ENCODE measurements at regions not wholly inside any gene's neighbourhood (a gene's known extent, or its start where the extent isn't known, plus 50 kb on each side); places are given as distances from the start of the nearest gene placed in this dataset.
"Not testable (repeated sequence)": the region's sequence is repeated elsewhere in the genome, so short reads cannot be mapped to it uniquely, and the experiment has no call there.

DNA sequence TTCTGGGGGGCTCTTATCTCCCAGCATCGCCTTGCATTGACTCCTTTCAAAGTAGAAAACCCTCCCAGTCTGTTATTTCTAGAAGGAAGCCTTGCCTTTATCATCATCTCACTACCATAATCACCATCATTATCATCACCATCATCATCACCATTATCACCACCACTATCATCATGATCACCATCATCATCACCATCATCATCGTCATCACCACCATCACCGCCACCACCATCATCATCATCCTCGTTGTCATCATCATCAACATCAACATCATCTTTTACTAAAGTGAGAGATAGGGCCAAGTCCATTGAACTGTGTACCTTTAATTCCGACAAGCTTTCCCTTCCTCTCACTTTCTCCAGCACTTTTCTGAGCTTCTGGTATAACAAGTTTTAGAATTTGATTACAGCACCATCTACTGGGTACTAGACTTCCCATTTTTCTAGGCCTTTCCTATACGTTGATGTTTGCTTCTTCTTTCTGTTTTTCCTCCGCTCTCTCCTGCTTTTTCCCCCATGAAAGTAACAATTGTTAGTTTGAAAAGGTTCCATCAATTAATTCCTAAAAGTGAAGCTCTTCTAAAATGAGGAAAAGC, 226.4 kb downstream of the BUB3 start:
- peak in 1 of 2 donors; percentile 77 for DNase-seq

GRCh38 chr10:123381224-123381623, 227.0 kb downstream of the BUB3 start:
- DNase-seq, result no peak

GRCh38 chr10:123382491-123382890, 228.3 kb downstream of the BUB3 start:
- no peak for DNase-seq

DNA sequence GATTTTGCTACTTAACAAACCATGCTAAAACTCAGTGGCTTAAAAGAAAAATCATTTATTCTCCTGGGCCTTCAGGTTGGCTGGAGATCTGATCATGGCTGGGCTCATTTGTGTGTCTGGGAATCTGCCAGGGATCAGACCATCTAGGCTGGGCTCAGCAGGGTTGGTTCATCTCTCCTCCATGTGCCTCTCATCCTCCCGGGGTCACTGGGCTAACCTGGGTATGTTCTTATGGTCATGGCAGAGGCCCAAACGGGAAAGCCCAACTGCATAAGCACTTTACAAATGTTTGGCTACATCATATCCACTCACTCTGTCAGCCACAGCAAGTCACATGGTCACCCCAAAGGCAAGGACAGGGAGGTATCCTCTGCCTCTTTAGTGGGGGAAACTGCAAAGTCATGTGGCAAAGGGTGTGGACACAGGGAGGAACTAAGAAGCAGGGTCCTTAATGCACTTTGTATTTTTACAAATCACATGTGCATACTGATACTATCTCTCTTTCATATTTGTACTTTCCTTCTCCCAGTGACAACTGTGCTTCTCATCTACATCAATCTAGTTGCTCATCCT, 231.4 kb downstream of the BUB3 start:
- no peak for DNase-seq

DNA sequence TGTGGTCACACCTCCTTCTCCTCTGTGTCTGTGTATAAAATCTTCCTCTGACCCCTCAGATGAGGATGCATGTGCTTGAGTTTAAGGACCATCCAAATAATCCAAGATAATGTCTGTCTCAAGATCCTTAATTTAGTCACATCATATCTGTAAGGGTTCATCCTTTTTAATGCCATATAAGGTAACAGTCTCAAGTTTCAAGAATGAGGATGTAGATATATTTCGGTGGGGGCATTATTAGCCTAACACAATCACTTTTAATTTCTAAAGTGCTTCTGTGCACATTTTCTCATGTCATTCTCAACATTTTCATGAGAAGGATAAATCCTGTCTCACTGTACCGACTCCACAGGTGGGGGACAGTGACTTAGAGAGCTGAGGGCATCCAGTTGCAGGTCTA, 235.3 kb downstream of the BUB3 start:
- DNase-seq, result no peak

GRCh38 chr10:123390332-123390731, 236.1 kb downstream of the BUB3 start:
- no peak for DNase-seq

GRCh38 chr10:123390874-123391273, 236.7 kb downstream of the BUB3 start:
- DNase-seq, result no peak

- DNase-seq, result no peak
Measured at GRCh38 chr10:123391275-123392028, 237.2 kb downstream of the BUB3 start.

DNA sequence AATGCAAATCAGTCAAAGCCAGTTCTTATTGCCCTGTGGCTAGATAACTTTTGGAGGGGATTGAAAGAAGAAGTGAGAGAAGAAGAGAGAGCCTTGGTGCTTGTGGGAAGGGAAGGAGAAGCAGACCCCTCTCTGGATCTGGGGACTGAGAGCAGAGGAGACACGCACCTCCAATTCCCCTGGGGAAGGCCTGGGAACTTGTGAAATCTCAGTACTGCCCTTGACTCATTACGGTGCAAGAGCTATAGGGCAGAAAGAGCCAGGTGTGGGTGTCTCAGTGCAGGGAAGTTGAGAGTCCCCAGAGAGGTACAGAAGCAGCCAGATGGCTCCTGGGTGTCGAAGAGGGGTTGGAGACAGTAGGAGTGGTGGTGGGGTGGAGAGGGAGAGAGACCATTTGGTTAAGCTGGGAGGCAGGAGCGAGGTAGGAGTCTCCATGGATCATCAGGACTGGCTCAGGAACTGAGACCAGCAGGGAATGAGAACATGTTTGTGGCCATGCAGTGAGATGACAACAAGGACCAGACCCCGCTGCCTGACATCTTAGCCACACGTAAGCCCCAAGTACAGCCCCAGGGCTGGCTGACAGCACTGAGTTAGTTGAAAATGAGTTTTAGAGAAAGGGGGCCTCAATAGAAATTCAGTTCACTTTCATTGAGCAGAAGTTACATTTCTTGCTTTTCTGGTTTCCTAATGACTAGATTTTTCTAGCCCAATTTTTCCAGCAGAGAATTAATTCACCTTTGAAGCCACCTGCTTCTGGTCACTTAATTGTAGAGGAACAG, 238.2 kb downstream of the BUB3 start:
- no peak for DNase-seq

GRCh38 chr10:123393170-123393569, 239.0 kb downstream of the BUB3 start:
- no peak for DNase-seq

- DNase-seq, result no peak
Measured at GRCh38 chr10:123394382-123394781, 240.2 kb downstream of the BUB3 start.

DNA sequence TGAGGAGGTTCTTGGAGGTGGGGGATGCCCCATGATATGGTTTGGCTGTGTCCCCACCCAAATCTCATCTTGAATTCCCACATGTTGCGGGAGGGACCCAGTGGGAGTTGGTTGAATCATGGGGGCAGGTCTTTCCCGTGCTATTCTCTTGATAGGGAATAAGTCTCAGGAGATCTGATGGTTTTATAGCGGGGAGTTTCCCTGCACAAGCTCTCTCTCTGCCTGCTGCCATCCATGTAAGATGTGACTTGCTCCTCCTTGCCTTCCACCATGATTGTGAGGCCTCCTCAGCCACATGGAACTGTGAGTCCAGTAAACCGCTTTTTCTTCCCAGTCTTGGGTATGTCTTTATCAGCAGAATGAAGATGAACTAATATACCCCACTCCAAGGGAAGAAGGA, 241.0 kb downstream of the BUB3 start:
- not testable (repeated sequence) for DNase-seq

DNA sequence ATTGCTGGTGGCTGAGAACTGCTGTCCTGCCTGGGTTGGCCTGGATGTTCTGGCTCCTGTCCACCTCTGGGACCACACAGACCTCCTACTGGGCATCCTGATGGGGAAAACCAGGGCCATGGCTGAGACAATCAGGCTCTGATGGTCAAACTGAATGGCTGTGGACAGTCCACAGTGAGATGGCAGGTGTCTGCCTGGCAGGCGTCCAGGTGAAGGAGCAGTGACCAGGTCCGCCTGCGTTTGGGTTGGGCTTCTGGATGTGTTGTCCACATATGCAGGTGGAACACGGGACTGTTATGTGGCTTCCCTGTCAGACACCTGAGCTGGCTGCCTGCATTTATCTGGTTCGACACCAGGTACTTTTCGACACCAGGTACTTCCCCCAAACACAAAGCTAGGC, 241.7 kb downstream of the BUB3 start:
- no peak for DNase-seq

DNA sequence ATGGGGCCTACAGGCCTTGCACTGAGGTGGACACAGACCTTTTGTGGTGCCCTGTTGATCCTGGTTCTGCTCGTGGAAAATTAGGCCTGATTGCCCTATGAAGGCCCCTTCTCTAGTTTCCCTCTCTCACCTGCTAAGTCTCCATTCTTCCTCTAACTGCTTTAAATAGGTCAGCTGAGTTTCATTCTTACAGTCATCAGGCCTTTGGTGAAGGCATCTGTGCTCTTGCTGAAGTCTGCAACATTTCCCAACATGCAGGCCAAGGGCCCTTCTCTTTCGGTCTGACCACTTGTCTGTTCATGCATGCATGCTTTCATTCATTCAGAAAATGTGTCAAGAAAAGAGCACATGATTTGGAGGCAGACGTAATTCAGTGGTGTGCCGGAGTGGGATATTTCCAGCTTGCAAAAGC, 244.0 kb downstream of the BUB3 start:
- no peak for DNase-seq

GRCh38 chr10:123398756-123399155, 244.6 kb downstream of the BUB3 start:
- DNase-seq, result no peak

DNA sequence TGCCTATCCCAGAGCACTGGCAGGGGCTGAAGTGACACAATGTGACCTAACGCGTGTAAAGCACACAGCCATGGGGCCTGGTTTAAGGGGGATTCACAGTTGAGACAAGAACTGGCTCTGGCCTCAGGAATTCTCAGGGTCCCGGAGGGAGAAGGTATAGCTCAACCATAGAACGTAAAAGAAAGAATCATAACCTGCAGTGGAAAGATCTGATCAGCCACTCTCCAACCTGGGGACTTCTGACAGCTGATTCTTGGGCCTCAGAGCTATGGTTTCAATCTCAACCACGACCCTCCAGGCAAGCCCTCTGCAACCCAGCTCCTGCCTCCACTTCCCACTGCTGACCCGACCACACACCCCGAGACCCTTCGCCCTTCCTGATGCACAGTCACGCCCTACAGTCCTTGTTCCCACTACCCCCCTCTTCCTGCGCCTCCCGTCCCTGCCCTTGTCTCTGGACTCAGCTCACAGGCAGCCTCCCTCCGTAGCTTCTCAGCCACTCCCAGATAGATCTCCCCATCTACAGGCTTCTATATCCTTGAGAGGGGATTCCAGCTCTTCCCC, 245.2 kb downstream of the BUB3 start:
- no peak for DNase-seq

DNA sequence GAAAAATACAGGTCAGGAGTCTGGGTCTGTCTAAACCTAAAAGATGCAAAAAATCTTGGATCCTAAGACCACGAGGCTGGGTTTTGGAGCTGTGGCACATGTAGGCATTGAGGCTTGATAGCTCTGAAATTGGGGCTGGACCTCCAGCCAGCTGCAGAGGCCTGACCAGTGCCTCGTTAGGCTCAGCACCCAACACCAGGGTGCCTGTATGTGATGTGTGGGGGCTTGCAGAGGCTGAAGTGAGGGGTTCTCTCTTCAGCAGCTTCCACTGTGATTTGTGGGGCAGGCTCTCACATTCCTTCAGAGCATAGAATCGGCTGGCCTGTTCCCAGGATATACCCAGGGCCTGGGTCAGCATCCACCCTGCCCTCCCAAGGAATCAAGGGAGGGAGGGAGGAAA, 247.8 kb downstream of the BUB3 start:
- DNase-seq, result no peak

- no peak for DNase-seq
Measured at GRCh38 chr10:123402656-123403055, 248.5 kb downstream of the BUB3 start.

DNA sequence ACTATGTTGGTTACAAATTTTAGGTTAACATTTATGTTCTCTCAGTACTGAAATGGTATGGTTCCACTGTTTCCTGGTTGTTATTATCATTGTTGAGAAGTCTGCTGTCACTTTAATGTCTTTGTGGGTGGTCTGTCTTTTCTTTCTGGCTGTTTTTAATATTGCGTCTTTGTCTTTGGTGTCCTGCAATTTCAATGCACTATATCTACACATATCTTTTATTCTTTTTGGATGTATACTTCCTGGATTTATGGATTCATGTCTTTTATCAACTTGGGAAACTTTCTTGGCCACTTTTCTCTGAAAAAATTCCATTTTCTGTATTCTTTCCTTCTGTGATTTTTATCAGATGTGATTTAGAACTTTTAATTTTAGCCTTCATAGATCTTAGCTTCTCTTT, 250.2 kb downstream of the BUB3 start:
- no peak for DNase-seq

- DNase-seq, result no peak
Measured at GRCh38 chr10:123408660-123409059, 254.5 kb downstream of the BUB3 start.

GRCh38 chr10:123409426-123409825, 255.2 kb downstream of the BUB3 start:
- DNase-seq, result no peak

DNA sequence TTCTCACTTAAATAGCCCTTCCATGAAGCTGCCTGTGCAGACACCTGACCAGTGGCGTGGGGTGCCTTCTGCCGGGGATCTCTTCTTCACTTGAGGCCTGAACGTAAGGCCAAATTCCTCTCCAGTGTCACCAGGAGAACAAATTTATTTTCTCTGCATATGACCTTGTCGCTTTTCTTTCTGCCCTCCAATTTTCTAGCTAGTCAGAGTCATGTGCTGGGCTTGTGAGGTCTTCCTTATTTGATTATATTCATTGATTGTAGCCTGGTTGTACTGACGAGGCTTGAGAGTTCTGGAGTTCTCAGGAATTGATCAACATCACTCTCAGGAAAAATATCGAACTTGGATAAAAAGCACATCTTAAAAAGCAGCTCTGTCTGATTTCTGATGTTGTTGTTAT, 255.7 kb downstream of the BUB3 start:
- no peak for DNase-seq

DNA sequence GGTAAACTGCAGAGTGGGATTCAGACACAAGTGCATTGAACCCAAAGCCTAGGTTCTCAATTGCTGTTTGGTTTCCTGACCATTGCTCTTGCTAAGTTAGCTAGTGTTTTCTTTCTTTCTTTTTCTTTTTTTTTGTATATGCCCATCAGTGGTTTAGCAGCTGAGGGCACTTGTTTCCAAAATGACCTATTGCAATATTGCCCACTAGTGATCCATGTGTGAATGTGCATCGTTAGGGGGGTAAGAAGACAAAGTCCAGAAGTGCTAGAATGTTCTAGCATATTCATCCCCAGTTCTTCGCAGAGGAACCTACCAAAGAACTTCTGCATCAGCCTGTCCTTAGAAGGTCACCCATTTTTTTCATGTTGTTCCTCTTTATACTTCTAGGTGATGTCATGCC, 252.8 kb upstream of the GPR26 start:
- DNase-seq, result no peak

Measured in hippocampal formation (tissue), 2 donors.